Thymus (tissue), 11 donors: ENCODE measurements at regions not wholly inside any gene's neighbourhood (a gene's known extent, or its start where the extent isn't known, plus 50 kb on each side); places are given as distances from the start of the nearest gene placed in this dataset.
"Not testable (repeated sequence)": the region's sequence is repeated elsewhere in the genome, so short reads cannot be mapped to it uniquely, and the experiment has no call there.

Source experiments
- DNase-seq, 9 donors: peaks; one replicate each; pipeline ENCODE4 v3.0.0-alpha.2; 2013; ENCODE audit warnings: low spot score in 9 of 9, low read depth in 6 of 9, missing footprints in 1 of 9
- H3K27ac ChIP-seq, 2 donors: one replicate each; pipeline ENCODE4 v1.5.1; 2013; ENCODE audit warnings: control low read depth in 1 of 2, low read depth in 1 of 2, low read length in 1 of 2, mild to moderate bottlenecking in 1 of 2, moderate library complexity in 1 of 2
- H3K27me3 ChIP-seq, 2 donors: one replicate each; pipeline ENCODE4 v1.5.1; 2013; ENCODE audit warnings: low read length in 1 of 2; ENCODE audit not compliant: control insufficient read depth in 2 of 2, insufficient read depth in 1 of 2
- H3K36me3 ChIP-seq, 2 donors: one replicate each; pipeline ENCODE4 v1.5.1; 2013; ENCODE audit warnings: low read length in 1 of 2, mild to moderate bottlenecking in 1 of 2, moderate library complexity in 1 of 2; ENCODE audit not compliant: control insufficient read depth in 2 of 2, insufficient read depth in 2 of 2
- H3K4me1 ChIP-seq, 2 donors: one replicate each; pipeline ENCODE4 v1.5.1; 2013; ENCODE audit warnings: low read length in 2 of 2; ENCODE audit not compliant: control insufficient read depth in 2 of 2, insufficient read depth in 2 of 2
- H3K4me3 ChIP-seq, 2 donors: one replicate each; pipeline ENCODE4 v1.5.1; 2013; ENCODE audit warnings: low read length in 2 of 2, control low read depth in 1 of 2, mild to moderate bottlenecking in 1 of 2
- H3K9me3 ChIP-seq, 2 donors: one replicate each; pipeline ENCODE4 v1.5.1; 2013; ENCODE audit warnings: low read length in 1 of 2, mild to moderate bottlenecking in 1 of 2; ENCODE audit not compliant: control insufficient read depth in 2 of 2, insufficient read depth in 1 of 2
- WGBS: extraction: QIAGEN DNeasy Blood & Tissue Kit; methylation state at CpG from one replicate; pipeline ENCODE4 v1.1.7; 2013; 5-methylcytosine and 5-hydroxymethylcytosine counted together
- donor health status: healthy.

- DNase-seq, H3K27ac ChIP-seq, H3K9me3 ChIP-seq, H3K4me3 ChIP-seq, H3K4me1 ChIP-seq, H3K27me3 ChIP-seq: not testable (repeated sequence)
- WGBS = 53% methylated on average over 12 of the region's 12 CpGs
- peaks cover 3 to 30% of the 10 kb centered on the region in 2 donors for H3K36me3 ChIP-seq
Observed at GRCh38 chr17:64792793-64793575, 126.3 kb downstream of the LRRC37A3 start.

GRCh38 chr17:64792276-64792675 is 127.0 kb downstream of the LRRC37A3 start:
- DNase-seq, H3K4me3 ChIP-seq, H3K27me3 ChIP-seq, H3K9me3 ChIP-seq, H3K4me1 ChIP-seq, H3K27ac ChIP-seq: not testable (repeated sequence)
- 96% methylated on average over 12 of the region's 12 CpGs for WGBS
- H3K36me3 ChIP-seq = peaks cover 5 to 31% of the 10 kb centered on the region in 2 donors

- H3K36me3 ChIP-seq = peaks cover 9 to 37% of the 10 kb centered on the region in 2 donors
- not testable (repeated sequence) for H3K4me1 ChIP-seq, H3K4me3 ChIP-seq, H3K9me3 ChIP-seq, H3K27ac ChIP-seq, DNase-seq, H3K27me3 ChIP-seq
- 94% methylated on average over 4 of the region's 5 CpGs for WGBS
Observed at GRCh38 chr17:64791691-64792090, 127.6 kb downstream of the LRRC37A3 start.

- H3K27ac ChIP-seq, DNase-seq, H3K27me3 ChIP-seq, H3K4me1 ChIP-seq, H3K9me3 ChIP-seq, H3K4me3 ChIP-seq: not testable (repeated sequence)
- H3K36me3 ChIP-seq = peaks cover 12 to 42% of the 10 kb centered on the region in 2 donors
- 98% methylated on average over 12 of the region's 12 CpGs for WGBS
Observed at GRCh38 chr17:64791226-64791625, 128.1 kb downstream of the LRRC37A3 start.

GRCh38 chr17:64790690-64791089 is 128.6 kb upstream of the SMURF2 start:
- peaks cover 17 to 47% of the 10 kb centered on the region in 2 donors for H3K36me3 ChIP-seq
- H3K9me3 ChIP-seq, H3K27me3 ChIP-seq, H3K4me3 ChIP-seq, DNase-seq, H3K27ac ChIP-seq, H3K4me1 ChIP-seq: not testable (repeated sequence)
- WGBS = 93% methylated on average over 5 of the region's 5 CpGs

- DNase-seq, H3K27ac ChIP-seq, H3K27me3 ChIP-seq, H3K9me3 ChIP-seq, H3K4me3 ChIP-seq, H3K4me1 ChIP-seq: not testable (repeated sequence)
- 100% methylated on average over 5 of the region's 5 CpGs for WGBS
- peaks cover 22 to 51% of the 10 kb centered on the region in 2 donors for H3K36me3 ChIP-seq
Observed at GRCh38 chr17:64790193-64790592, 128.1 kb upstream of the SMURF2 start.

GRCh38 chr17:64789061-64789445 is 126.9 kb upstream of the SMURF2 start:
- not testable (repeated sequence) for H3K27me3 ChIP-seq, H3K4me3 ChIP-seq, H3K9me3 ChIP-seq, DNase-seq, H3K27ac ChIP-seq, H3K4me1 ChIP-seq
- 98% methylated on average over 8 of the region's 8 CpGs for WGBS
- peaks cover 30 to 59% of the 10 kb centered on the region in 2 donors for H3K36me3 ChIP-seq

- Histone ChIP-seq H3K27ac (no peak overlapping the region), H3K4me3 (no peak overlapping the region), H3K27me3 (no peaks in the 10 kb centered on the region), H3K9me3 (no peaks in the 10 kb centered on the region), H3K36me3 (peaks cover 35 to 62% of the 10 kb centered on the region in 2 donors), H3K4me1 (peaks cover 0 to 3% of the 10 kb centered on the region in 2 donors)
- WGBS = 95% methylated on average over 10 of the region's 10 CpGs
- no peak for DNase-seq
Observed at GRCh38 chr17:64788286-64789060, 126.4 kb upstream of the SMURF2 start.

- Histone ChIP-seq H3K27me3 (no peaks in the 10 kb centered on the region), H3K9me3 (no peaks in the 10 kb centered on the region), H3K36me3 (peaks cover 37 to 64% of the 10 kb centered on the region in 2 donors), H3K4me3 (no peak overlapping the region), H3K27ac (no peak overlapping the region), H3K4me1 (peaks cover 0 to 2% of the 10 kb centered on the region in 2 donors)
- DNase-seq = no peak
- 97% methylated on average over 8 of the region's 8 CpGs for WGBS
Observed at GRCh38 chr17:64787921-64788271, 125.8 kb upstream of the SMURF2 start.
